DOHH2 (cell line): ENCODE measurements at regions not wholly inside any gene's neighbourhood (a gene's known extent, or its start where the extent isn't known, plus 50 kb on each side); places are given as distances from the start of the nearest gene placed in this dataset.

Experiments used
- EZH2phosphoT487 ChIP-seq: fragments of 200-600 bp; sonication (generic); IDR thresholded peaks from 2 replicates; pipeline ENCODE4 v1.6.1; 2017; ENCODE audit warnings: borderline replicate concordance, mild to moderate bottlenecking, antibody characterized with exemption, low read length, moderate library complexity, mixed read lengths
- TF ChIP-seq, protein P1 (sequence below): fragments of 200-600 bp; sonication (generic); IDR thresholded peaks from one replicate; pipeline ENCODE4 v1.5.1; 2014; ENCODE audit warnings: antibody characterized with exemption, mild to moderate bottlenecking, low read depth, low read length; ENCODE audit not compliant: poor library complexity, severe bottlenecking

DNA sequence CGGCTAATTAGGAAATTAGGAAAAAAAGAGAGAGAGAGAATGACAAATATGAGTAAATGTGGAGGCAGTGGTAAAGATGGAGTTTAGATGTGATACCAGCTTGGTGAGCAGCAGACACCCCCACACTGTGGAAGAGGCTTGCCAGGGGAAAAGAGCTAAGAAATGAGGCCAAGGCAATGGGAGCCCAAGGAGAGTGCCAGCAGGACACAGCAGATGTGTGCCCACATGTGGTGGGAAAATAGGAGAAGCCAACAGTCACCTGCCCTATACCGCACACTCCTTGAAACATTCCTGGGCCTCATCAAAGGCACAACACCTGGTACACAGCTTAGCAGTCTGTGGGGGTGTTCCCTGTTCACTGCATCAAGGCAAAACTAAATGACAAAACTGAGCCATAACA, 104.9 kb downstream of the FAM76B start:
- TF ChIP-seq, protein P1, sequence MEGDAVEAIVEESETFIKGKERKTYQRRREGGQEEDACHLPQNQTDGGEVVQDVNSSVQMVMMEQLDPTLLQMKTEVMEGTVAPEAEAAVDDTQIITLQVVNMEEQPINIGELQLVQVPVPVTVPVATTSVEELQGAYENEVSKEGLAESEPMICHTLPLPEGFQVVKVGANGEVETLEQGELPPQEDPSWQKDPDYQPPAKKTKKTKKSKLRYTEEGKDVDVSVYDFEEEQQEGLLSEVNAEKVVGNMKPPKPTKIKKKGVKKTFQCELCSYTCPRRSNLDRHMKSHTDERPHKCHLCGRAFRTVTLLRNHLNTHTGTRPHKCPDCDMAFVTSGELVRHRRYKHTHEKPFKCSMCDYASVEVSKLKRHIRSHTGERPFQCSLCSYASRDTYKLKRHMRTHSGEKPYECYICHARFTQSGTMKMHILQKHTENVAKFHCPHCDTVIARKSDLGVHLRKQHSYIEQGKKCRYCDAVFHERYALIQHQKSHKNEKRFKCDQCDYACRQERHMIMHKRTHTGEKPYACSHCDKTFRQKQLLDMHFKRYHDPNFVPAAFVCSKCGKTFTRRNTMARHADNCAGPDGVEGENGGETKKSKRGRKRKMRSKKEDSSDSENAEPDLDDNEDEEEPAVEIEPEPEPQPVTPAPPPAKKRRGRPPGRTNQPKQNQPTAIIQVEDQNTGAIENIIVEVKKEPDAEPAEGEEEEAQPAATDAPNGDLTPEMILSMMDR: no peak
- TF ChIP-seq EZH2phosphoT487: no peak
